Naive thymus-derived CD4-positive, alpha-beta T cell (primary cell): ENCODE measurements at regions not wholly inside any gene's neighbourhood (a gene's known extent, or its start where the extent isn't known, plus 50 kb on each side); places are given as distances from the start of the nearest gene placed in this dataset.
"Not testable (repeated sequence)": the region's sequence is repeated elsewhere in the genome, so short reads cannot be mapped to it uniquely, and the experiment has no call there.

ENCODE experiments used
- ATAC-seq: fragments of 150-1000 bp; cut with Tn5 transposase; 2 replicates; pipeline ENCODE4 v1.10.0; 2021; ENCODE audit warnings: mild to moderate bottlenecking, moderate library complexity
- CTCF ChIA-PET: fragments of 350-600 bp; sonication (Branson Sonifier 250); formaldehyde crosslinking; loops from one replicate; lab custom pipeline; 2021; ENCODE audit warnings: antibody characterized with exemption; lab: Charles Lee
- POLR2A ChIA-PET: fragments of 350-600 bp; sonication (Branson Sonifier 250); formaldehyde crosslinking; loops from one replicate; lab custom pipeline; 2021; ENCODE audit warnings: antibody characterized with exemption, inconsistent platforms; lab: Charles Lee
- DNase-seq, 9 donors: peaks; one replicate each; pipeline versions ENCODE4 v3.0.0 to v3.0.0-alpha.2; 2020 to 2022; ENCODE audit warnings: mixed read lengths in 1 of 9
- H3K27ac ChIP-seq: one replicate; pipeline ENCODE4 v1.7.0; 2013; ENCODE audit warnings: mild to moderate bottlenecking, low read depth, low read length, moderate library complexity
- H3K27me3 ChIP-seq, 2 donors: one replicate each; pipeline ENCODE4 v1.7.0; 2013; ENCODE audit warnings: low read length in 2 of 2, mild to moderate bottlenecking in 2 of 2, moderate library complexity in 2 of 2; ENCODE audit not compliant: control insufficient read depth in 2 of 2, insufficient read depth in 2 of 2
- H3K36me3 ChIP-seq, 3 experiments: 1 replicate in 2 of 3; 2 replicates in 1 of 3; pipeline ENCODE4 v1.7.0; 2013; ENCODE audit warnings: low read length in 3 of 3, mild to moderate bottlenecking in 3 of 3, moderate library complexity in 1 of 3; ENCODE audit not compliant: insufficient read depth in 3 of 3, control insufficient read depth in 2 of 3
- H3K4me1 ChIP-seq, 2 donors: one replicate each; pipeline ENCODE4 v1.7.0; 2013; ENCODE audit warnings: low read length in 2 of 2, mild to moderate bottlenecking in 2 of 2, moderate library complexity in 1 of 2; ENCODE audit not compliant: control insufficient read depth in 2 of 2, insufficient read depth in 2 of 2
- H3K4me3 ChIP-seq: 2 replicates; pipeline ENCODE4 v1.7.0; 2013; ENCODE audit warnings: mild to moderate bottlenecking, low read length
- H3K9me3 ChIP-seq, 3 experiments: 1 replicate in 2 of 3; 2 replicates in 1 of 3; pipeline ENCODE4 v1.7.0; 2013; ENCODE audit warnings: low read length in 3 of 3; ENCODE audit not compliant: control insufficient read depth in 2 of 3
- H3K27ac Mint-ChIP-seq, 9 donors: one replicate each; pipeline ENCODE4 v1.8.0; 2020 to 2022; ENCODE audit warnings: mixed read lengths in 9 of 9, mild to moderate bottlenecking in 8 of 9, moderate library complexity in 5 of 9, inconsistent platforms in 2 of 9
- H3K27me3 Mint-ChIP-seq, 5 donors: one replicate each; pipeline ENCODE4 v1.8.0; 2021 to 2022; ENCODE audit warnings: mixed read lengths in 5 of 5, mild to moderate bottlenecking in 1 of 5
- H3K36me3 Mint-ChIP-seq, 5 donors: one replicate each; pipeline ENCODE4 v1.8.0; 2020 to 2022; ENCODE audit warnings: mixed read lengths in 5 of 5, mild to moderate bottlenecking in 3 of 5, inconsistent platforms in 1 of 5
- H3K4me1 Mint-ChIP-seq, 7 donors: one replicate each; pipeline ENCODE4 v1.8.0; 2020 to 2022; ENCODE audit warnings: mixed read lengths in 7 of 7, mild to moderate bottlenecking in 3 of 7, inconsistent platforms in 1 of 7
- H3K4me3 Mint-ChIP-seq, 10 donors: one replicate each; pipeline ENCODE4 v1.8.0; 2020 to 2022; ENCODE audit warnings: mild to moderate bottlenecking in 10 of 10, mixed read lengths in 10 of 10, moderate library complexity in 6 of 10, inconsistent platforms in 2 of 10
- H3K9me3 Mint-ChIP-seq, 11 donors: one replicate each; pipeline ENCODE4 v1.8.0; 2020 to 2022; ENCODE audit warnings: mixed read lengths in 11 of 11, mild to moderate bottlenecking in 4 of 11, inconsistent platforms in 1 of 11, moderate library complexity in 1 of 11
- intact Hi-C, 2 donors: fragments of 100-400 bp; cut with micrococcal nuclease; formaldehyde crosslinking; loops; one replicate each; pipeline ENCODE4 v1.15.1; 2023

GRCh38 chr13:62711948-62712347 is 1296.3 kb upstream of the PCDH20 start:
- intact Hi-C loops, ATAC-seq, H3K4me1 ChIP-seq, POLR2A ChIA-PET, H3K4me1 Mint-ChIP-seq, H3K27me3 ChIP-seq, H3K36me3 Mint-ChIP-seq, DNase-seq, CTCF ChIA-PET, H3K27ac ChIP-seq, H3K4me3 ChIP-seq, H3K27ac Mint-ChIP-seq, H3K4me3 Mint-ChIP-seq, H3K9me3 ChIP-seq, H3K27me3 Mint-ChIP-seq, H3K36me3 ChIP-seq: not testable (repeated sequence)
- peaks cover 3 to 27% (median 7%) of the 10 kb centered on the region in 11 donors for H3K9me3 Mint-ChIP-seq

GRCh38 chr13:62710787-62711186 is 1295.1 kb upstream of the PCDH20 start:
- Histone ChIP-seq H3K27ac (no peak overlapping the region), H3K4me1 (no peaks in the 10 kb centered on the region), H3K4me3 (no peak overlapping the region), H3K36me3 (no peaks in the 10 kb centered on the region), H3K9me3 (no peaks in the 10 kb centered on the region), H3K27me3 (no peaks in the 10 kb centered on the region)
- CTCF ChIA-PET: no interaction called here
- POLR2A ChIA-PET: no interaction called here
- ATAC-seq: no peak
- Mint-ChIP-seq H3K9me3 (peaks cover 3 to 19% (median 7%) of the 10 kb centered on the region in 11 donors), H3K4me1 (no peaks in the 10 kb centered on the region), H3K27me3 (no peaks in the 10 kb centered on the region), H3K36me3 (no peaks in the 10 kb centered on the region), H3K27ac (no peak overlapping the region), H3K4me3 (no peak overlapping the region)
- no peak for DNase-seq
- intact Hi-C loops: no loop called here

DNA sequence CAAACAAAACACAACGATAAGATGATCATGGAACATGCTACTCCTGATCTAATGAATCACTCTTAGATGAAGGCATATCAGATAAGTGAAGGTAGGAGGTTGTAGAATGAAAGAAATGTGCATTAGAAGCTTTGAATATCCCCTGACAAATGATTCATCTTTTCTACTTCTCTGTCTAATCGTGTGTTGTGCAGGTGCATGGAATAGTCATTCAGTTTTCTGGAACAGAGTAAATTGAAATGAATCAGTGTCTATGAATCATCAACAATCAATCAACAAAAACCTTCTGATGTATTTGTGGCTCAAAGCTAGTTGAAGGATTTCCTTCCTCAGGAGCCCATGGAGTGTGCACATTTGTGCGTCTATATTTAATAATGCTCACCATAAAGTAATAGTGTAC is 1290.4 kb upstream of the PCDH20 start:
- no peak overlapping the region for H3K27ac ChIP-seq
- no peaks in the 10 kb centered on the region for H3K36me3 ChIP-seq
- no peak overlapping the region for H3K27ac Mint-ChIP-seq
- ChIA-PET CTCF (no interaction called here), POLR2A (no interaction called here)
- H3K27me3 Mint-ChIP-seq: no peaks in the 10 kb centered on the region
- no peaks in the 10 kb centered on the region for H3K4me1 ChIP-seq
- intact Hi-C loops: no loop called here
- peaks cover 0 to 10% (median 3%) of the 10 kb centered on the region in 11 donors for H3K9me3 Mint-ChIP-seq
- H3K9me3 ChIP-seq: no peaks in the 10 kb centered on the region
- no peak overlapping the region for H3K4me3 Mint-ChIP-seq
- ATAC-seq: no peak
- no peaks in the 10 kb centered on the region for H3K4me1 Mint-ChIP-seq
- DNase-seq: no peak
- no peaks in the 10 kb centered on the region for H3K27me3 ChIP-seq
- H3K36me3 Mint-ChIP-seq: no peaks in the 10 kb centered on the region
- no peak overlapping the region for H3K4me3 ChIP-seq

DNA sequence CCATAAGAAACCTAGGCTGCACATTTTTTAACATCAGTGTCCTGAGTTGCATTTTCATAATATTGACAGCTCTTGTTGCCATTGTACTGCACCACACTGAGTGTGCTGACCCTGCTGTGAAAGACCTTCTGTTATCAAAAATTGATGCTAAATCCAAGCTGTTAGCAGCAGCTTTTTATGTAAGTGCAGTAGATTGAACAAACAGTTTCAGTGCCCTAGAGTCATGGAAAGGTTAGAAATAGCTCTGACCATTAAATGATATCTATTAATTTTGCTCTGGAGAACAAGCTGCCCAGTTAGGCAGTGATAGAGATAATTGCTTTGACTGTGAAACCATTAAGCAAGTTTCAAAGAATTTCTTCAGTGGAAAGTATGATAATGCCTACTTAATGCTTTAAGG is 1289.2 kb upstream of the PCDH20 start:
- no peak overlapping the region for H3K27ac Mint-ChIP-seq
- ChIA-PET POLR2A (no interaction called here), CTCF (no interaction called here)
- intact Hi-C loops: no loop called here
- H3K9me3 ChIP-seq: no peaks in the 10 kb centered on the region
- H3K36me3 Mint-ChIP-seq: no peaks in the 10 kb centered on the region
- H3K4me1 Mint-ChIP-seq: no peaks in the 10 kb centered on the region
- no peaks in the 10 kb centered on the region for H3K27me3 ChIP-seq
- no peak overlapping the region for H3K4me3 Mint-ChIP-seq
- H3K36me3 ChIP-seq: no peaks in the 10 kb centered on the region
- no peak overlapping the region for H3K27ac ChIP-seq
- H3K4me1 ChIP-seq: no peaks in the 10 kb centered on the region
- DNase-seq: no peak
- peaks cover 0 to 8% (median 2%) of the 10 kb centered on the region in 11 donors for H3K9me3 Mint-ChIP-seq
- ATAC-seq: no peak
- H3K27me3 Mint-ChIP-seq: no peaks in the 10 kb centered on the region
- no peak overlapping the region for H3K4me3 ChIP-seq

DNA sequence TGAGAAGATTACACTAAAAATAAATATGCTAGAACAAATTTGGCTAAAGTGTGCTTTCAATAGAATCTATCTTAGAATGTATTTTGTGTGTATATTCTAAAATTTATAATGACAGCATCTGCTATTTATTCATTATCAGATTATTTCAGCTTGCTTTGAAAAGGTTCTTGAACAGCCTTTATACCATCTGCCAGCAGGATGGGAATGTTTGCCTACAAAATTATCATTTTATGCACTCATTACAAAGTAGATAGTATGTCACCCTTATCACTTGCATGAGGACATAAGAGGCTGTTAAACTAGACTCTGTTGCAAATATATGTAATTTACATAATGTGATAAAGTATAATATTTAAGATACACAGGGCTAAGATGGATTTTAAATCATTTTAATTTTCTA is 1286.9 kb upstream of the PCDH20 start:
- CTCF ChIA-PET: no interaction called here
- intact Hi-C loops: no loop called here
- no peaks in the 10 kb centered on the region for H3K27me3 ChIP-seq
- DNase-seq (no peak), ATAC-seq (no peak)
- H3K4me3 ChIP-seq: no peak overlapping the region
- H3K27ac ChIP-seq: no peak overlapping the region
- Mint-ChIP-seq H3K4me3 (no peak overlapping the region), H3K27me3 (no peaks in the 10 kb centered on the region), H3K9me3 (peaks cover 0 to 5% (median 2%) of the 10 kb centered on the region in 11 donors), H3K36me3 (no peaks in the 10 kb centered on the region), H3K27ac (no peak overlapping the region), H3K4me1 (no peaks in the 10 kb centered on the region)
- POLR2A ChIA-PET: no interaction called here
- H3K9me3 ChIP-seq: no peaks in the 10 kb centered on the region
- no peaks in the 10 kb centered on the region for H3K4me1 ChIP-seq
- no peaks in the 10 kb centered on the region for H3K36me3 ChIP-seq

DNA sequence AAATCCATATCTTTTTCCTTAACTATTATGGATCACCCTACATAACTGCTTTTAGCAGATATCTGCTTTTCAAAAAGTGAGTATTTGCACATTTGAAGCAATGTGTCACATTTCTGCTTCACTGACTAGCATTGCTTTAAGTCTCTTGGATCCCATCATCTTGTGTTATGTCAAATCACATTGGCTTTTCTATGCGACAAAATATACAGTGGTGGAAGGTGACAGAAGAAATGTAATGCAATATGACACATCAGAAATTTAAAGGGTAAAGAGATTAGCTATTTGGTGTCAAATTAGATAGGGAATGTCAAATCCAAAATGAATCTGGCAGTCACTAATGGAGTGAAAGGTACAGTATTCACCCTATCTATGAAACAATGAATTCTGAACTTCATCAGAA is 1282.1 kb upstream of the PCDH20 start:
- no peak for ATAC-seq
- Mint-ChIP-seq H3K27me3 (no peaks in the 10 kb centered on the region), H3K4me3 (no peak overlapping the region), H3K4me1 (no peaks in the 10 kb centered on the region), H3K27ac (no peak overlapping the region), H3K9me3 (peaks cover 0 to 5% (median 0%) of the 10 kb centered on the region in 11 donors), H3K36me3 (no peaks in the 10 kb centered on the region)
- no peak overlapping the region for H3K27ac ChIP-seq
- no peaks in the 10 kb centered on the region for H3K27me3 ChIP-seq
- H3K4me3 ChIP-seq: no peak overlapping the region
- DNase-seq: no peak
- no peaks in the 10 kb centered on the region for H3K9me3 ChIP-seq
- no peaks in the 10 kb centered on the region for H3K36me3 ChIP-seq
- intact Hi-C loops: no loop called here
- no peaks in the 10 kb centered on the region for H3K4me1 ChIP-seq
- CTCF ChIA-PET: no interaction called here
- POLR2A ChIA-PET: no interaction called here

- intact Hi-C loops: no loop called here
- peaks cover 0 to 12% (median 3%) of the 10 kb centered on the region in 11 donors for H3K9me3 Mint-ChIP-seq
- POLR2A ChIA-PET: interaction anchor here (0.6 kb wide), 1 partner anchor 10 kb away, joined by 3 read pairs; no protein-coding TSS in a partner anchor
- CTCF ChIA-PET: no interaction called here
- DNase-seq (no peak), ATAC-seq (no peak)
- no peaks in the 10 kb centered on the region for H3K4me1 ChIP-seq
- no peak overlapping the region for H3K27ac Mint-ChIP-seq
- H3K27me3 Mint-ChIP-seq: no peaks in the 10 kb centered on the region
- H3K4me3 ChIP-seq: no peak overlapping the region
- no peaks in the 10 kb centered on the region for H3K27me3 ChIP-seq
- H3K4me1 Mint-ChIP-seq: no peaks in the 10 kb centered on the region
- H3K4me3 Mint-ChIP-seq: no peak overlapping the region
- H3K36me3 Mint-ChIP-seq: no peaks in the 10 kb centered on the region
- H3K27ac ChIP-seq: no peak overlapping the region
- H3K9me3 ChIP-seq: no peaks in the 10 kb centered on the region
- H3K36me3 ChIP-seq: no peaks in the 10 kb centered on the region
These were observed 1280.8 kb upstream of the PCDH20 start for GRCh38 chr13:62696490-62696889.
